Stimulated activated CD8-positive, alpha-beta memory T cell treated with anti-CD3 and anti-CD28 coated beads, Interleukin-12 subunit alpha, Interleukin-12 subunit beta, amount 100 ng/mL, for 24 hours (primary cell): ENCODE measurements at regions not wholly inside any gene's neighbourhood (a gene's known extent, or its start where the extent isn't known, plus 50 kb on each side); places are given as distances from the start of the nearest gene placed in this dataset.

Experiments
- DNase-seq: peaks from one replicate; pipeline ENCODE4 v3.0.0-alpha.2; 2020; ENCODE audit errors: extremely low read depth

DNA sequence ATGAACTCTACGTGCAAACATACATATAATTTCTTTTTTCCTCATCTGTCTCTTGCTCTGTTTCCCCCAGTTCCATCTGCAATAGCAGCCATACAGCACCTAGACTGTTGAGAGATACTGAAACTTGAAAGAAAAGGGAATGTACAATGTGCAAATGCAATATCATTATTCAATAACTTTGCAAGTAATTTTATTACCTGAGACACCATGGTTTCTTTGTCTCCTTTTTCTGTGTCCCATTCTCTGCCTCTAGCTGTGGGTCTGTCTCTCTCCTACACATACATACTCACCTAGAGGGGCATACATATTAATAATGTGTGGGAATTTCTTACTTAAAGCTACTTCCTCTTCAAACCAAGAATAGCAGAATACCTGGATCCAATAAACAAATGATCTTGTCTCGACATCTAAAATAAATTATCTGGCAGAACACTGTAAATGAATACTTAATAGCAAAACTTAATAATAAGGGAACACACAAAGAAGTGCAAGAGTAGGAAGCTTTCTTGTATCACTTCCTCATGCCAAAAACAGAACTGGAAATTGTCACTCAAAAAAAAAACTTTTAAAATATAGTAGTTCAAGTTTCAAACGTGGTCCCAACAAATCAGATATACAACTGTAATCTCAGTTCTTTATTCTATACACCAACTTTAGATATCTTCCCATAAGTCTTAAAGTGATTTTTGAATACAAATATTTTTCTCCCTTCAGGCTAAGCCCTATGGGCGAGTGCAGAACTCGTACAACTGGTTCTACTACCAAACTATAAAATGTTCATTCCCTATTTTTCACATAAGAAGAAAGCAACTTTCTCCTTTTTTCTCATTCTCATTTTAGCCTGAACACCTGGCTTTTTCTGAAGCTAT lies 194.6 kb downstream of the NRIP1 start:
- DNase-seq = no peak

DNA sequence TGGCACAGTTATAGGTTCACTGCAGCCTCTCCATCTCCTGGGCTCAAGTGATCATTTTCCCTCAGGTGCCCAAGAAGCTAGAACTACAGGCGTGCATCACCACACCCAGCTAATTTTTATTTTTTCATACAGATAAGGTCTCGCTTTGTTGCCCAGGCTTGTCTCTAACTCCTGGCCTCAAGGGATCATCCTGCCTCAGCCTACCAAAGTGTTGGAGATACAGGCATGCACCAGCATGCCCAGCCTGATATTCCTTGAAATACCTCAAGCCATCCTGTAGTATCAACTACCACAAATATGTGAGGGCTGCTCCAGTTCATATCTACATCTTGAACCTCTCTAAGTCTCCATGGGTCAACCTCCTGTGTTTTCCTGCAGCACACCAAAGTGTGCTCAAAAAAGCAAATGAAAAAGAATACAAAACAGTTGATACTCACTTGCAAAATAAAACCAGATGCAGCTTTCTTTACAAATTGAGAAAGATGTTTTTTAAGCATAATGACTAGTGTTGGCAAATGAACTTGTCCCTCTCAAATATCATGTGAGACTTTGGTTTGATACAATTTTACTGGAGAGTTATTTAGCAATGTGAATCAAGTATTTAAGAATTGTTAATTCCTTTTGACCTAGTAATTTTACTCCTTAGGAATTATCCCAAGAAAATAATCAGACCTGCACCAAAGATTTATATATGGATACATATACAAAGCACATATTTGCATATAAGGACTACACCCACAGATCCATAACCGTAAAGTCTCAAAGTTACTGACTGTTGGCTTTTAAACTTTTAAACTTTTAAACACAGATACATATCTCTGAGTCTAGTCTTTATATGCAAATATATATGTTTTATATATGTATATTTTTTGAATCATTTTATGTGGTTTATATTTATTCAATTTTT lies 197.7 kb downstream of the NRIP1 start:
- no peak for DNase-seq

DNA sequence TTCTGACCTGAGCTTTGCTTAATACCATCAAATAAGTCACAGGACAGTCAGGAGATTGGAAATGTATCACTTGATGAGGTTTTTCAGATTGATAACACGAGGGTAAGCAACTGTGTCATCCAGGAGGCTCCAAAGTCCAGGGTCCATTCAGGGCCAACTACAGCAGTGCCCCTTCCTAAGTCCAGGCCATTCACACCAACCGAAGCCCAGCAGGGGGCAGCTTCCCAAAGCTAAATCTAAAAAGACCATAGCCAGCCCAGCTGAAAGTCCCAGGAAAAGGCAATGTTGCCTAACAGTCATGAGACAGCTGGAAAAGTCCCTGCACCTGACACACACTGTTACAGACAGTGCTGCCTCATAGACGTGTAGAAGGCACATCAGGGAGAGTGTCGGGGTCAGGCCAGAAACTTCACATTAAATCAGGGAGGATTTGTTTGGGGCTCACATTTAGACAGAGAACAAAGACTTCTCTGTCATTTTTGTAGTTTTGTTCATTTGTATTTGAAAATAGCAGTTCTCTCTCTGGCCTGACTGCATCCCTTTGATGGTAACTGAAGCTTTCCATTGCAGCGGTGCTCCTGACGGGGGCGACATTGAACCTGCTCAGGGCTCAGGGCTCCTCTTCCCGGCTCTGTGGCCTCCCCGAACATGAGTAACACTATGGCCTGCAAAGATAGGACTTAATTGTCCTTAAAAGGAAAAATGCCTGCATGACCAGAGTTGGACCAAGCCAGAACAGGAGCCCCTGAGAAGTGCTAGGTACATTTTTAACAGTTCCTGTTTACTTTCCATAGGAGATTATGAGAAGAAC lies 200.4 kb downstream of the NRIP1 start:
- no peak for DNase-seq

GRCh38 chr21:14863745-14864210 lies 201.0 kb downstream of the NRIP1 start:
- no peak for DNase-seq

DNA sequence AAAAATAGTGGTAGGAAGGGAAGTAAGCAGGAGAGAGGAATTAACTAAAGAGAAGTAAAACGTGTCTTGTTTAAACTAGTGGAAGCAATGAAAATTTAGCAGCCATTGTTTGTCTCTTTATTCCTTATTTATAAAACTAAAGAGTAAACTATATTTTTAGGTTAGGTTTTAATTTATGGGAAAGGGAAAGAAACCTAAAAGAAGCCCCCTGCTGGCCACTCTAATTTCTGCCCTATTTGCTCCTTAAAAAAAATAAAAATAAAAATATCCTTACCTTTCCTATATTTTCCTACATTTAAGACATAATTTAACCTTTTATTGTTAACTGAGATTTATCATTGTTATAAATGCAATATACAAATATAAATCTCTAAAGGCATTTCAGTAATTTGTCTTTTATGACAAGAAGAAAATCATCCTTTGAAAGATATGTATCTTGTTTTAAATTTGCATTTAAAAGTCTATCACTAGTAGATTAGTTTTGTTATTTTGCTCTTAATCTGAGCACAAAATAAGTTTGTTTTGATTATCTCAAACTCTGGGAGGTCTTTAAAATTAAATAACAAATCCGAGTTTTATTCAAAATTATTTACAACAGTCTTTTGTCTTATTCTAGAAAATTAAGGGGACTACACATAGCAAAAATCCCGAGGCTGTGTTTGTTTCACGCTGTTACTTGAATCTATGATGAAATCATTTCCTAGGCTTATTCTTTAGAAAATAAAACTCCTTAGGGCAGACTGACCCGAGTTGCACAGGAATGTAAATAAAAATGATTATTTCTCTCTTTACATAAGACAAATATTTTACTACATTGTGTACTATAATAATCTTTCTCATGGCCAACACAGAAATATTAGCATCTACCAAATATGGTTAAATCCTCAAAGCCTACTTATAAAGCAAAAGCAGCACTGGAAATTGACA lies 201.7 kb downstream of the NRIP1 start:
- no peak for DNase-seq

DNA sequence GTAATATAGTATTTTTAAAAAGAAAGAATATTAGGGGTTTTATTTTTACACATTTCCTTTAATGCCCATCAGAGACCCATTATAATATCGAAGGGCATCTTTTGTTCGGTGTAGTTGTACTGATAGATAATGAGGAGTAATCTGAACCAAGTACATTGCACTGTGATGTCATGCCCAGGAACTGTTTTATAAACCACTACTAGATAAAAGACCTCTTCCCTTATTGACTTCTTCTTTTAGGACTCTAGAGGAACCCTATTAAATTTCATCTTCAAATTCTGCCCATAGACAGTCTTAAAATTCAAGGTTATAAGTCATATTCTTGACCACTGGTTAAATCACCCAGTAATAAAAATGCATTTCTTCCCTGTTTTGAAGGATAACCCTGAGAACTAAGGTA lies 206.5 kb downstream of the NRIP1 start:
- no peak for DNase-seq

- DNase-seq = no peak
Observed at GRCh38 chr21:14857529-14857928, 207.3 kb downstream of the NRIP1 start.

- DNase-seq = no peak
Observed at GRCh38 chr21:14850394-14850793, 214.4 kb downstream of the NRIP1 start.

DNA sequence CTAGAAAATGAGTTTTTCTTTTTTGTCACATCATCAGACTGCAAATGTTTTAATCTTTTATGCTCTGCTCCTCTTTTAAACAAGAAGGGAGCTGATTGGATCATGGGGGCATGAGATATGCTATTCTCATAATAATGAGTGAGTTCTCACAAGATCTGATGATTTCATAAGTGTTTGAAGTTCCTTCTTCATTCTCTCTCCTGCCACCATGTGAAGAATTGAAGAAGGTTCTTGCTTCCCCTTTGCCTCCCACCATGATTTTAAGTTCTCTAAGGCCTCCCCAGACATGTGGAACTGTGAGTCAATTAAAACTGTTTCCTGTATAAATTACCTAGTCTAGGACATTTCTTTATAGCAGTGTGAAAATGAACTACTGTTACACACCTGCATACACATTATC lies 218.2 kb downstream of the NRIP1 start:
- DNase-seq = no peak

DNA sequence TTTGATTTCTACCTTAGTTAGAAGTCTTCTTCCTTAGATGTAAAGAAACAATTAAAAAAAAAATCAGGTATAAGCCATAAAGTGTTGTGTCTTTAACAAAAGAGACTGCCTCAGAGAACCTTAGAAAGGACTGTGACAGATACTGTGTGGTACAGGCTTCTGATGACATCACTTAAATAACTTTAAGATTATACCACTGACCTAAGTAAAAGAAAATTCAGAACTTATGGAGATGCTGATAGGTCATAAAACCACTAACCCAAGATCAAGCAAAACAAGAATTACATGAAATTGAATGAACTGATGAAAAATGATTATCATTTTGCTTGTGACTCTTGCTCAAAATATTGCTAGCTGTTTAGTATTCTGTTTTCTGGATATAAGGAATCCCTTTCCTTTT lies 220.8 kb downstream of the NRIP1 start:
- DNase-seq = no peak

GRCh38 chr21:14842601-14843000 lies 222.2 kb downstream of the NRIP1 start:
- no peak for DNase-seq

GRCh38 chr21:14841511-14842472 lies 223.0 kb downstream of the NRIP1 start:
- no peak for DNase-seq

DNA sequence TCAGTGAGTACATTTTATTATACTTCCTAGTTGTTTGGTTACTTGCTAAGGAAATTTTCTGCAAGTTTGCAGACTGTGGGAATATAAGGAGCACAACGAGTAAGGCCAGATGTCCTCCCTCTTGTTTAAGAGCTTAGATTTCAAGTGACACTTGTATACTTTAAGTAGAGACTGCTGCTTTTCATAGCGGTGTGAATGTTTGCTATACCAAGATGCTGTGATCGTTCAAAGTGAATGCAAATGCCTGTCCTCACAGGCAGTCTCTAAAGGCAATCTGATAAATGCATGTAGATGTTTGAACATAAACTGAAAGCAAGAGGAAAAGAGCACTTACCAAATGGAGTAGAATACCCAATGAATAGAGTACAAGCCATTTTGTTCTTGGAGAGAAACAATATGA lies 226.4 kb downstream of the NRIP1 start:
- no peak for DNase-seq

- no peak for DNase-seq
Observed at GRCh38 chr21:14836950-14837349, 227.8 kb downstream of the NRIP1 start.

- DNase-seq = no peak
Observed at GRCh38 chr21:14833666-14834351, 231.0 kb downstream of the NRIP1 start.

- DNase-seq = no peak
Observed at GRCh38 chr21:14833241-14833640, 231.6 kb downstream of the NRIP1 start.

GRCh38 chr21:14830307-14830706 lies 234.5 kb downstream of the NRIP1 start:
- no peak for DNase-seq

DNA sequence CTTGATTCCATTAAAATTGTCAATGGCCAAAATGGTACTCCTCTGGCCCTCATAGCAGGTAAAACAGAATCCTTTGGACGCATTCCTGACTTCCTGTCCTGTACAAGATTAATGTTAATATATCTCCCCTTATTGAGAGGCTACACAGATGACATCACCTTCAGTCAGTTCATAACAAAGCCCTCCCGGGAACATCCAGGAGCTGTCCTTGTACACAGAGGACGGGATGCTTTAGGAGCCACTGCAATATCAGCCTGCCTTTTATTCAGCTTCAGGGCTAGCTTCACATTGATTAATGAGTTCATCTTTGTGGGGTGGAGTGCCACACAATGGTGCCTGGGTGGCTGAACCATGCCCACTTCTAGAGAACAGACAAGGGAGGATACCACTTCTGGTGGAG lies 235.1 kb downstream of the NRIP1 start:
- DNase-seq = no peak

DNA sequence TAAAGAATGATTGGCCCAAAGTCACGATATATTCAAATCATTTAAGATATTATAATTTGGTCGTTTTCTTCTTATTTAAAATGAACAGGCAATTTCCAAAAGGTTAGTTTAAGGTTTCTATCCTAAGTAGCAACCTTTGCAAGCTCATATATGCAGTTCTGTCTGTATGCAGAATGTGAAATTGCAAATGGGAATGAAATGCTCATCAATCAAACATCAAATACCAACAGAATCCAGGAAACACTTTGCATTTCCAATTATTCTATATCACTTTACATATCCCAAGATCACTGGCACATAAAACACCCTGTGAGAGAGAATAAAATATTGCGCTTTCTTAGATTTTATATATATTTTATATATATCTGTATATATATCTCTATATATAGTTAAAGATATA lies 237.3 kb downstream of the NRIP1 start:
- no peak for DNase-seq
